Suppressor macrophage treated with lipopolysaccharide for 4 hours (primary cell): ENCODE measurements at regions not wholly inside any gene's neighbourhood (a gene's known extent, or its start where the extent isn't known, plus 50 kb on each side); places are given as distances from the start of the nearest gene placed in this dataset.
"Not testable (repeated sequence)": the region's sequence is repeated elsewhere in the genome, so short reads cannot be mapped to it uniquely, and the experiment has no call there.

Experiments used
- DNase-seq: peaks from one replicate; pipeline ENCODE4 v3.0.0-alpha.2; 2020

- DNase-seq: peak; percentile 84
Observed at GRCh38 chr19:34041925-34042521, 130.3 kb upstream of the LSM14A start.

DNA sequence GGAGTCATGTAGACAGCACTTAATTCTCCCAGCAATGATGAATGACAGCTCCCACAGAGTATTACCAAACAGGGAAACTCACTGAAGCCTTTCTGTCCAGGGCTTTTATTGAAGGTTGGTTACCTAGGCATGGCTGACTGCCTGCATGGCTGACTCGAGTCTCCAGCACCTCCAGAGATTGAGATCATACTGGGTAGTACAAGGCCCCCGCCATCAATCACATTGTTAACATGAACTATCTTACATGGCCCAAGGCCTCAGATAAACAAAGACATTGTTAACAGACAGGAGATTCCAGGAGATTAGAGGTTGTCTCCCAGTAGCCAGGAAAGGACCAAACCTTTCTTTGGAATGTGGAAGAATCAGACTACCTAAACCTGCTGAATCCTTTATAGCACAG is 128.3 kb upstream of the LSM14A start:
- no peak for DNase-seq

DNA sequence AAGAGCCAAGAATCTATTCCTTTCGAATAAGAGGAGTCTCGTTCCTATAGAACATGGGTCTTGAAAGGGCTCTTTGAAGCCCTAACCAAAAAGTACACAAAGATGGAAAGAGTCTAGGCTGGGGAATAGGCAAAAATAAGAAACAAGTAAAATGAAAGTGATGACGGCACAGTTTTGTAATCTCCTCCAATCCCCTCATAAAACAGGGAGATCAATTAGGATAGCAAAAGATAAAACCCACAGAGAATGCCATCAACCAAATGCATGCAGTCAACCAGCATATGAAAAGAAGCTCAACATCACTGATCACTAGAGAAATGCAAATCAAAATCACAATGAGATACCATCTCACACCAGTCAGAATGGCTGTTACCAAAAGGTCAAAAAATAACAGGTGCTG is 122.4 kb upstream of the LSM14A start:
- no peak for DNase-seq

GRCh38 chr19:34050430-34050829 is 121.9 kb upstream of the LSM14A start:
- DNase-seq: not testable (repeated sequence)

DNA sequence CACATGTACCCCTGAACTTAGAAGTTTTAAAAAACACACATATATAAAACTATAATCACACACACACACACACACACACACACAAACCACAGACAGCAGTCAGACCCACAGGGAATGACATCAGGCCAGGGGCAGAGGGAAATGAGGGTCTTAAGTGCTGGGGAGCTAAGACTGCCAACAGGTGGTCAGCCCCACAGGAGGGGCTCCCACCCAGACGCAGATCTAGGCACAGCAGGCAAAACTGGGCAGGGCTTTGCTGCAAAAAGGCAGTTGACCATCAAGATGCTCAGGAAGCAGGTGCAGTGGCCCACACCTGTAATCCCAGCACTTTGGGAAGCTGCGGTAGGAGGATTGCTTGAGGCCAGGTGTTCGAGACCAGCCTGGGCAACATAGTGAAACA is 121.0 kb upstream of the LSM14A start:
- no peak for DNase-seq

DNA sequence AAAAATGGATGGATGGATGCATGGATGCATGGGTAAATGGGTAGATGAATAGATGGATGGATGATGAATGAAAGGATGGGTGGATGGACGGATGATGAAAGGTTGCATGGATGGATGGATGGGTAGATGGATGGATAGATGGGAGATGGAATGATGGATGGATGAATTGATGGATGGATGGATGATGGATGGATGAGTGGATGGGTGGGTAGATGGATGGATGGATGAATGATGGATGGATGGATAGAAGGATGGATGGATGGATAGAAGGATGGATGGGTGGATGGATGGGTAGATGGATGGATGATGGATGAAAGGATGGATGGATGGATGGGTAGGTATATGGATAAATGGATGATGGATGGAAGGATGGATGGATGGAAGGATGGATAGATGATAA is 115.1 kb upstream of the LSM14A start:
- no peak for DNase-seq

- no peak for DNase-seq
Observed at GRCh38 chr19:34066007-34066643, 106.2 kb upstream of the LSM14A start.

DNA sequence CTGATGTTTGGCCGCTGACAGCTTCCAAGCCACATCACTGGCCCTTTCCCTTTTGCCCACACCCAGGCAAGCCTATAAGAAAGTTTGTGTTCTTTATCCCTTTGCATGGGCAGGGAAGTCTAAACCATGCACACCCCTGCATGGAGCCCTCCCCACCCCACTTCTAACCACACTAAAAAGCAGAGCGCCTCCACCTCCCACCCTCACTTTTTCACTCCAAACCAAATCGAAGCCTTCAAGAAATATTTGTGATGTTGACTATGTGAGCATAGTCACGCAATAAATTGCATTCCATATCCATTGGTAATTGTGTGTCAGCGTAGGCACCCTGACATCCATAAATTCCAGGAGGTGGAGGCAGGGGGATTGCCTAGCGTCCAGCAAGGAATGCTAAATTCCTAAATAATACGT is 104.4 kb upstream of the LSM14A start:
- no peak for DNase-seq

GRCh38 chr19:34075661-34076091 is 96.6 kb upstream of the LSM14A start:
- peak; percentile 0 for DNase-seq

GRCh38 chr19:34082289-34083077 is 89.8 kb upstream of the LSM14A start:
- no peak for DNase-seq

DNA sequence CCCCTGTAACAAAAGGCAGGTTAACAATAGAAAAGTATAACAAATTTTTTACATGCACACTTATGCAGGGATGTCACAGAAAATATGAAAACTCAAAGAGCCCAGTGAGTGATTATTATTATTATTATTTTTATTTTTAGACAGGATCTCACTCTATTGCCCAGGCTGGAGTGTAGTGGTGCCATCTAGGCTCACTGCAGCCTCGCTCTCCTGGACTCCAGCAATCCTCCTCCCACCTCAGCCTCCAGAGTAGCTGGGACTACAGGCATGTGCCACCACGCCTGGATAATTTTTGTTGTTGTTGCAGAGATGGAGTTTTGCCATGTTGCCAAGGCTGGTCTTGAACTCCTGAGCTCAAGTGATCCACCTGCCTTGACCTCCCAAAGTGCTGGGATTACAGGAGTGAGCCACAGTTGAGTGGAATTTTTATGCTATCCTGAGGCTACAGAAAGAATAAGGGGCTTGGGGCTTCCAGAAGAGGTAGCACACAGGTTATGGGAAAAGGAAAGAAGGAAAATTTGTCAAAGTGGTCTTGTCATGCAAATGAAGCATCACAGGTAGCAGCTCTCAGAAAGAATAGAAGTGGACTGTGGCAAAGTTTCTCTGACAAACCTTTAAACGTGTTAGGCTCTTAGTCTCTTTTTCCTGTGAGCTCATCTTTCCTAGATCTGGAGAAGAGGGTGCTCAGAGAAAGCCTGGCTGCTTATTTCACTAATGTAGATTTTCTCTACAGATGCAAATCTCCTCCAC is 87.7 kb upstream of the LSM14A start:
- DNase-seq: no peak

DNA sequence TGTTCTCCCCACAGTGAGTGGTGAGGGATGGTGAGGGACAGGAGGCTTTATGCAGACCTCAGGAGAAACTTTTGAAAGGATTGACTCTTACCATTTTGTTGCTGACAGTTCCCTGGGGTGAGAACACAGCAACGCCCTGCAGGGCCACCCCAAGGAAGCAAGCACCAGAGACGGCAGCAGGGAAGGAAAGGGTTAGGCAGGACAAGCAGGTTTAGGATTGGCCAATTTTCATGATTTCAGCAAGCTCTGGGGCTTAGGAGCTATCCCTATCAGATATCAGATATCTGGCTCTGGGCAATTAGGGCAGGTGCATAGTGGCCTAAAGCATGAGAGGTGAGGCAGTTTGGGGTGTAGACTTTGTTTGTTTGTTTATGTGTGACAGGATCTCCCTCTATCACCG is 87.0 kb upstream of the LSM14A start:
- DNase-seq: no peak

- no peak for DNase-seq
Observed at GRCh38 chr19:34088292-34088691, 84.0 kb upstream of the LSM14A start.

- DNase-seq: no peak
Observed at GRCh38 chr19:34089566-34089965, 82.7 kb upstream of the LSM14A start.

DNA sequence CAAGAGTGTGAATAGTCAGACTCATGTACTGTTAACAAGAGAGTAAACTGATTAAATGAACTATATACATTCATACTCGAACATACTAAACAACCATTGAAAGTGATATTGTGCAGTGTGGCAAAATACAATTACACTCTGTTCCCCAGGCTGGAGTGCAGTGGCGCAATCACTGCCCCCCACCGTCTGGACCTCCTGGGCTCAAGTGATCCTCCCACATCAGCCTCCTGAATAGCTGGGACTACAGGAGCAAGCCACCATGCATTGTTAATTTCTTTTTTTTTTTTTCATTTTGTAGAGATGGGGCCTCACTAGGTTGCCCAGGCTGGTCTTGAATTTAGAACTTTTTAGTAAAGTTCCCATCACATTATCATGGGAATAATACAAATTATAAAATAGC is 77.3 kb upstream of the LSM14A start:
- no peak for DNase-seq

GRCh38 chr19:34095411-34095810 is 76.9 kb upstream of the LSM14A start:
- not testable (repeated sequence) for DNase-seq

DNA sequence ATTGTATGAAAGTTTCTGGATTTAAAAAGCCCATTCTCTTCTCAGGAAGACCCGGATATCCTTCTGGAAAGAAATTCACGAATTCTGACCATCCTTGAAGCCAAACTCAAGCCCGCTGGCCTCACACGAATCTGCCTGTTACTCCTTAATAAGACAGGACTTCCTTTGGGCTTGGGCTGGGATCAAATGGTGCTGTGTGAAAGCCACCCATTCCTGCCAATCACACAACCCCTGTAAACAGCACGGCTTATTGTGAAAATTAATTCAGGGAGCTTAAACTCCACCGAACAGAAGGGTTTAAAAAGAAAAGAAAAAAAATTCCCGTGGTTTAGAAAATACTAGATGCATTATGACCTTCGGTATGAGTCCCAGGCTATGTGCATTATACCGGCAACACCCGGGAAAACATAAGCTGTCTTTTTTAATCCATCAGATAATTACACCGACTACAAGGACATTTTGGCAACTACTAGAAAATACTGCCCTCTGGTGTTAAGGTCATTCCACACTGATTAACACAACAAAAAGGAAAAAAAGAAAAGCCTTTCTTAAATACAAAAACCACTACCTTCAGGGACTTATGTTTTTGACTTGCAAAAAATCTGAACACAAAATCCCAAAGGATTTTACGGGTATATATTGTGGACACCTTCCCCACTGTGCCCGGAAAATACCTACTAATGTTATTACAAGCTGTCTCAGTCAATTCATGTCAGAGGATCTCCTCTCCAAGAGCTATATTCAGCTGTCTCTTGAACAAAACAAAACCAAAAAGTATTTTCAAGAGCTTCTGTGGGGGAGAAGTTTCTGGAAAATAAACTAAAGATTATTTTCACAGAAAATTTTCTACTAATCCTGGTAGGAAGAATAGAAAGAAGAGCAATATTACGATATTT is 76.0 kb upstream of the LSM14A start:
- peak; percentile 55 for DNase-seq

GRCh38 chr19:34104096-34104495 is 68.2 kb upstream of the LSM14A start:
- DNase-seq: peak; percentile 39

- DNase-seq: no peak
Observed at GRCh38 chr19:34104557-34104956, 67.7 kb upstream of the LSM14A start.

GRCh38 chr19:34109596-34109995 is 62.7 kb upstream of the LSM14A start:
- DNase-seq: no peak

- no peak for DNase-seq
Observed at GRCh38 chr19:34118879-34119748, 53.2 kb upstream of the LSM14A start.
